ENCODE measurements at regions not wholly inside any gene's neighbourhood (a gene's known extent, or its start where the extent isn't known, plus 50 kb on each side); places are given as distances from the start of the nearest gene placed in this dataset.

GRCh38 chr12:42809226-42809625 is 219.7 kb upstream of the PRICKLE1 start:
- TF ChIP-seq POLR2A (IDR thresholded peaks at IDR 0.05) (no peak), CTCF (IDR thresholded peaks at IDR 0.05) (no peak)
